Jurkat, Clone E6-1 (cell line): ENCODE measurements at regions not wholly inside any gene's neighbourhood (a gene's known extent, or its start where the extent isn't known, plus 50 kb on each side); places are given as distances from the start of the nearest gene placed in this dataset.

ENCODE experiments used
- DNase-seq: peaks from one replicate; pipeline ENCODE4 v3.0.0-alpha.2; 2011; ENCODE audit warnings: low read depth, low spot score
- H3K4me3 ChIP-seq: 2 replicates; pipeline ENCODE4 v1.5.1; 2011; ENCODE audit warnings: mild to moderate bottlenecking, low read length, control low read depth, moderate library complexity

GRCh38 chr3:143203848-143204247 lies 84.3 kb downstream of the CHST2 start:
- DNase-seq, result no peak
- no peak overlapping the region for H3K4me3 ChIP-seq

- DNase-seq, result no peak
- no peak overlapping the region for H3K4me3 ChIP-seq
These were observed 87.4 kb downstream of the CHST2 start for GRCh38 chr3:143206955-143207337.

- no peak overlapping the region for H3K4me3 ChIP-seq
- no peak for DNase-seq
These were observed 87.9 kb downstream of the CHST2 start for GRCh38 chr3:143207338-143207961.

GRCh38 chr3:143208976-143209714 lies 89.6 kb downstream of the CHST2 start:
- DNase-seq, result peak; percentile 60

GRCh38 chr3:143209715-143210059 lies 90.1 kb downstream of the CHST2 start:
- no peak for DNase-seq
- no peak overlapping the region for H3K4me3 ChIP-seq

More at GRCh38 chr3:143208976-143209714, 89.6 kb downstream of the CHST2 start:
- H3K4me3 ChIP-seq, result no peak overlapping the region

GRCh38 chr3:143210141-143210540 lies 90.6 kb downstream of the CHST2 start:
- no peak overlapping the region for H3K4me3 ChIP-seq
- DNase-seq, result no peak

GRCh38 chr3:143215059-143215458 lies 95.5 kb downstream of the CHST2 start:
- no peak for DNase-seq
- no peak overlapping the region for H3K4me3 ChIP-seq
